GM12873 (cell line): ENCODE measurements at regions not wholly inside any gene's neighbourhood (a gene's known extent, or its start where the extent isn't known, plus 50 kb on each side); places are given as distances from the start of the nearest gene placed in this dataset.

Source experiments
- TF ChIP-seq, protein P1 (sequence below): IDR thresholded peaks from 2 replicates; pipeline ENCODE4 v1.5.1; 2012; ENCODE audit warnings: low read depth, mild to moderate bottlenecking, moderate library complexity, low read length, control low read depth; ENCODE audit not compliant: insufficient read depth; ENCODE audit errors: missing control alignments

DNA sequence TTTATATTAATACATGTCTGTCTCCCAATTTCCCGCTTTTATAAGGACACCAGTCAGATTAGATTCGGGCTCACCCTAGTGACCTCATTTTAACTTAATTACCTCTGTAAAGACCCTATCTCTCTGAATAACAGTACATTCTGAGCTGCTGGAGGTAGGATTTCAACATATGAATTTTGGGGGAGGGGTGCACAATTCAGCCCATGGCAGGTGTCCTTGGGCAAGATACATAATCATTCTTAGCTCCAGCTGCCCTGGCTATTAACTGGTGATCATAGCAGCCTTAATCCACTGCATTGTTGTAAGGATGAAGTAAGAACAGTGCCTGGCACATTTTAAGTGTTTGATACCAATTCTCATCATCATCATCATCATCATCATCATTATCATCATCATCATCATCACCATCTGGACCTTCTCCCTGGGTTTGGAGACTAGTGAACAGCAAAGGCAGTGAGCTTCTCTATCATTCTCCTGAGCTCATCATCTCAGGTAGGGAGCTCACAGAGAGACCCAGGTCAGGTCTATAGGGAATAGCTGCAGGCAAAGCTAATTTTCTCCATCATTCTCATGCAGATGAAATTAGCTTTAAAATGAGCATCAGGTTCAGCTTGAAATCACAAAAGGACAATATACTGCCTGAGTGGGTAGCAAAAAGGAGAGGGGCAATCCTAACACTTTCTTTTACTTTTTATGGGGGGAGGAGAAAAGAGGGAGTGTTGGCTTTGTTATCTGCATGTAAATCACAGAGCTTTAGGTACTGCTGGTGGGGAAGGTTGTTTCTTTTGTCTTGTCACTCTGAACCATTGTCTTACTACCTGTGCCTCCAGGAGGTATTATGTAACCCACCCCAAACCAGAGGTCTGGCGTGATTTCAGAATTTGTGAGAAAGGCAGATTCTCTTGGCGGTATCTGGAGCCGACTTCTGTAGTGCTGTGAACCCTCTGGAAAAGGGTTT, 125.5 kb upstream of the SPRED2 start:
- TF ChIP-seq, protein P1, sequence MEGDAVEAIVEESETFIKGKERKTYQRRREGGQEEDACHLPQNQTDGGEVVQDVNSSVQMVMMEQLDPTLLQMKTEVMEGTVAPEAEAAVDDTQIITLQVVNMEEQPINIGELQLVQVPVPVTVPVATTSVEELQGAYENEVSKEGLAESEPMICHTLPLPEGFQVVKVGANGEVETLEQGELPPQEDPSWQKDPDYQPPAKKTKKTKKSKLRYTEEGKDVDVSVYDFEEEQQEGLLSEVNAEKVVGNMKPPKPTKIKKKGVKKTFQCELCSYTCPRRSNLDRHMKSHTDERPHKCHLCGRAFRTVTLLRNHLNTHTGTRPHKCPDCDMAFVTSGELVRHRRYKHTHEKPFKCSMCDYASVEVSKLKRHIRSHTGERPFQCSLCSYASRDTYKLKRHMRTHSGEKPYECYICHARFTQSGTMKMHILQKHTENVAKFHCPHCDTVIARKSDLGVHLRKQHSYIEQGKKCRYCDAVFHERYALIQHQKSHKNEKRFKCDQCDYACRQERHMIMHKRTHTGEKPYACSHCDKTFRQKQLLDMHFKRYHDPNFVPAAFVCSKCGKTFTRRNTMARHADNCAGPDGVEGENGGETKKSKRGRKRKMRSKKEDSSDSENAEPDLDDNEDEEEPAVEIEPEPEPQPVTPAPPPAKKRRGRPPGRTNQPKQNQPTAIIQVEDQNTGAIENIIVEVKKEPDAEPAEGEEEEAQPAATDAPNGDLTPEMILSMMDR: no peak

DNA sequence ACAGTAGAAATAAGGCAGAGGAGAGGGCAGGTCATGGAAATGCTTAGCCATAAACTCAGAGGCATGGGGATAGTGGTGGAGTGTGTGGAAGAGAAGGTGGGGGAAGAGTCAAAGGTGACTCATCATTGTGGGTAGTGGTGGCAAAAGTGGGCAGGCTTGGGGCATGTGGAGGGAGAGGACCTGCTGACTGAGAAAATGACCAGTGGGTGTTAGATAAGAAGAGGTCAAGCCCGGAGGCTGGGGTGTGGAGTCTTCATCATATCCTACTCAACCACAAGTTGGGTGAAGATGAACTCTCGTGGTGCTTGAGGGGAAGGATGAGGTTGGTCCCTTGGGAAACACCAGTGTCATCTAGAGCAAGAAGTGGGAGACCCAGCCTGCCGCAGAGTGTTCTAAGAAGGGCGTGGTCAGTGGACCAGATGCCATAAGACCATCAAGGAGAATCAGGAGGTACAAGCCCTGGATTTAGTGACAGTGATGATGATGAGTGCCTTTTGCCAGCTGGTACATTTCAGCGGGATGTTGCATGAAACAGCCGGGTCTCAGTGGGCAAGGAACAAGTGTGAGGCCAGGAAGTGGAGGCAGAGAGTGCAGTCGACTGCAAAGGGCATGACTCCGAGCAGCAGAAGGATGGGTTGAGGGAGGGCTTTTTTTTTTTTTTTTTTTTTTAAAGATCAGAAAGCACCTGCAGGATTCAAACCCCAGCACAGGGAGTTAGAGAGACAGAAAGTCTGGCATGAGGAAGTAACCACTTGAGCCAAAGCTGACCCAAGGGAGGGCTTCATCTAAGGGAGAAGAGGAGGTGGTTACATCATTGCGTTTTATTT, 122.6 kb upstream of the SPRED2 start:
- TF ChIP-seq, protein P1: no peak

DNA sequence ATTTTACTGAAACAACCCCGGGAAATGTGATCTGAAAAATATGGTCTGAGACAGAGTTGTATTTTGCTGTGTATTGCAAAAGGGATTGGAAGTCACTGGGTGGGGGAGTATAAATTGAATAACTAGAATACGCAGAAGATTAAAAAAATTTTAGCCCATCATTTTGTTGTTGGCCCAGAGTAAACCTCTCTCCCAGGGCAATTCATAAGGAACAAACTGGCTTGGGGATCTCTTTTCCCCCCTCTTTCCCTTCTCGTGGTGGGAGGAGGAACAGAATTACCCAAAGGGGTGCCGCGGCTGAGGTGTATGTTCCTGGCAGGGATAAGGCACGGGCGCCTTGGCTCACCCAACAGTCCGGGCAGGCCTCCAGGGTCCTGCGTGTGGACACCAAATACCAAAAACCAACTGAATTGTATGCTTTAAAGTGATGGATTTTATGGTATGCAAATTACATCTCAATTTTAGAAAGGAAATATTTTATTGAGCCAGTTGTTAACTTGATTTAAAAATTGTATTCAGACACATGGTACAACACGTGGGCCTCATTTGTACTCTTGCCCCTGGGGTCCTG, 121.2 kb upstream of the SPRED2 start:
- TF ChIP-seq, protein P1: no peak

DNA sequence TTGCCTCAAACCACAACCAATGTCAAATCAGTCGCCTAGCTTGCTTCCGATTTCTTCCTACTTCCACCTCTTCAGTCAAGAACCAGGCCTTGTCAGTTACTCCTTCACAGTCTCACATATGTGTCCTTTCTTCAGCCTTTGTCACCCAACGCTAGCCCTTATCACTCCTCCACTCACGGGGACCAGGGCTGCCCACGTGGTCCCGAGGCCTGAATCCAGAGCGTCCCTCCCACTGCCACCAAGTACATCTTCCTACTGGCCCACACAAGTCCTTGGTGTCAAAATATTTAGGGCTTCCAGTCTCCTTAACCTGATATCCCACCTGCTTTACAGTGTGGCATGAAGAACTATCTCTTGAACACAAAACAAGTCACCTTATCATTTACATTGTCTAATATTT, 119.1 kb upstream of the SPRED2 start:
- TF ChIP-seq, protein P1: no peak

DNA sequence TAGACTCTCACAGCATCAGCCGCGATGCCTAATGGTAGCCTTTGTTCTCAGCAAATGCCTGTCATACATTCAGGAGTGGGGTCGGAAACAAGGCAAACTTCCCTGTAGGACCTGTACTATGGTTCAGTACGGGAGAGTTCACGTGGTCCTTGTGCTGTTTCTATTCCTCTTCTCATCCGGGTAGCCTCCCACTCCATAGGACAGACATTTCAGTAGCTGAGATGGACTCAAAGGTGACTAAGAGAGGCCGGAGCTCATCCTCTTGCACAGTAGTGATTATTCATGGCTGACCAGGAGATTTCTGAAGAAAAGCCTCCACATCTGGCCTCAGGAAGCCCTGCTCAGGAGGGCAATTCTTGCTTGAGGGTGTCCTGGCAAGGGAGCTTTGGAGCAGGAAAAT, 117.8 kb upstream of the SPRED2 start:
- TF ChIP-seq, protein P1: no peak

DNA sequence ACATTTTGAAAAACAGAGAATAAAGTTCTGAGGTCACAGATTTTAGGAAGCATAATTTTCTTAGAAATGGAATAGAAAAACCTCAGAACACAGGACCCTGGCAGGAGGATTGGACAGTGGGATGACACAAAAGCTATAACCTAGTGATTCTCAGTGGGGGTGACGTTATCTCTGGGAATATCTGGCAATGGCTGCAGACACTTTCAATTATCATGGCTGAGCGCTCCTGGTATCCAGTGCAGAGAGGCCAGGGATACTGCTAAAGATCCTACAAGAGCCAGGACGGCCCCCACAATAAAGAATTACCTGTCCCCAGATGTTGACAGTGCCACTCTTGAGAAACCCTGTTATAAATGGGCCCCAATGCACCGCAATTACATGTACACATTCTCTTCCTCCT, 117.2 kb upstream of the SPRED2 start:
- TF ChIP-seq, protein P1: no peak

DNA sequence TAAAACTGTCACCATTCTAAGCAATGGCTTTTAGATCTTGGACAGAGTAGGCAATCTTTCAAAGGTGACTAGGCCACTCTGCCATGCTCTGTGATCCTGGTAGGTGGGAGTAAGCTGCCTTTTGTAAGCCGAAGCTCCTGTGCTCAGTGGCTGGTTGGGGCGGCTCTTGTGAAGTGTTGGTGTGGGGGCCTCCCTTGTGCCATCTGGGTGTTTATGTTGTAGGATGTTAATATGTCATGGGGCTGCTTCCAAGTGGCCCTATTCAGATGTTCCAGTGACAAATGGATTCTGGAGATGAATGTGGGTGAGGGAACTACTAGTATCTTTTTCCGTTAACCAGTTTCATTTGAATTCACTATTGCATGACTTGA, 116.8 kb upstream of the SPRED2 start:
- TF ChIP-seq, protein P1: no peak
